D721Med (cell line): ENCODE measurements at regions not wholly inside any gene's neighbourhood (a gene's known extent, or its start where the extent isn't known, plus 50 kb on each side); places are given as distances from the start of the nearest gene placed in this dataset.
A peak's percentile ranks its signal among the peaks of the same experiment; 100 is the strongest.

ENCODE experiments used
- DNase-seq: peaks from one replicate; pipeline ENCODE4 v3.0.0; 2011; ENCODE audit warnings: low spot score; ENCODE audit not compliant: insufficient read length
- FAIRE-seq: peaks from 2 replicates; lab custom pipeline; 2011; peaks lifted over from hg19 to GRCh38; lab: Jason Lieb, UNC
- CTCF ChIP-seq: IDR thresholded peaks from 2 replicates; pipeline ENCODE4 v1.5.1; 2012; ENCODE audit warnings: mild to moderate bottlenecking, control low read depth; ENCODE audit not compliant: insufficient read depth; ENCODE audit errors: missing control alignments

- no peak for DNase-seq
- no peak for FAIRE-seq
- TF ChIP-seq CTCF = no peak
Measured at GRCh38 chr18:70985948-70986347, 697.1 kb downstream of the SOCS6 start.

GRCh38 chr18:70982292-70982691 lies 693.4 kb downstream of the SOCS6 start:
- DNase-seq (no peak), FAIRE-seq (no peak)
- no peak for TF ChIP-seq CTCF

- DNase-seq (no peak), FAIRE-seq (no peak)
- TF ChIP-seq CTCF = no peak
Measured at GRCh38 chr18:70981400-70982140, 692.7 kb downstream of the SOCS6 start.

GRCh38 chr18:70973626-70974025 lies 684.8 kb downstream of the SOCS6 start:
- TF ChIP-seq CTCF = no peak
- no peak for DNase-seq
- FAIRE-seq = no peak

GRCh38 chr18:70966419-70966818 lies 677.6 kb downstream of the SOCS6 start:
- no peak for TF ChIP-seq CTCF

GRCh38 chr18:70961939-70962338 lies 673.1 kb downstream of the SOCS6 start:
- DNase-seq (no peak), FAIRE-seq (peak; percentile 78)
- TF ChIP-seq CTCF = no peak

More at GRCh38 chr18:70966419-70966818, 677.6 kb downstream of the SOCS6 start:
- FAIRE-seq = peak; percentile 81
- no peak for DNase-seq

- no peak for TF ChIP-seq CTCF
Measured at GRCh38 chr18:70956554-70956953, 667.7 kb downstream of the SOCS6 start.

More at GRCh38 chr18:70956554-70956953, 667.7 kb downstream of the SOCS6 start:
- DNase-seq (no peak), FAIRE-seq (no peak)
